SK-N-SH (cell line): ENCODE measurements at regions not wholly inside any gene's neighbourhood (a gene's known extent, or its start where the extent isn't known, plus 50 kb on each side); places are given as distances from the start of the nearest gene placed in this dataset.

Experiments used
- CTCF ChIA-PET: fragments of 300-600, 350-600 bp; formaldehyde crosslinking; extraction: SDS; loops from one replicate; lab custom pipeline; 2021; lab: Yijun Ruan, JAX
- POLR2A ChIA-PET: fragments of 350-600 bp; sonication (Branson Sonifier 250); formaldehyde crosslinking; extraction: SDS; loops from one replicate; lab custom pipeline; 2020; ENCODE audit warnings: antibody characterized with exemption, inconsistent platforms; lab: Yijun Ruan, JAX
- DNase-seq: peaks from one replicate; pipeline ENCODE4 v3.0.0; 2012
- H2AFZ ChIP-seq: fragments of 200-600 bp; sonication (generic); 2 replicates; pipeline ENCODE4 v1.8.1; 2016; ENCODE audit warnings: antibody characterized with exemption, mild to moderate bottlenecking, low read depth
- H3F3A ChIP-seq: fragments of 200-600 bp; sonication (generic); replicated peaks from 2 replicates; pipeline ENCODE3; 2016; ENCODE audit warnings: antibody characterized with exemption, mild to moderate bottlenecking; ENCODE audit not compliant: insufficient read depth
- H3K27ac ChIP-seq, 2 experiments: fragments of 200-500 bp in 1 of 2; fragments of 200-600 bp in 1 of 2; sonication (Bioruptor generic) in 1 of 2; sonication (generic), shearing (Covaris generic) in 1 of 2; 2 replicates each; pipeline versions ENCODE4 v1.5.1 to v1.6.1; 2014 to 2016; ENCODE audit warnings: low read depth in 2 of 2, inconsistent platforms in 1 of 2, low read length in 1 of 2, mild to moderate bottlenecking in 1 of 2, mixed read lengths in 1 of 2
- H3K27me3 ChIP-seq: fragments of 200-600 bp; sonication (generic), shearing (Covaris generic); 2 replicates; pipeline ENCODE4 v1.6.1; 2016; ENCODE audit warnings: mixed run types; ENCODE audit not compliant: insufficient read depth
- H3K36me3 ChIP-seq, 2 experiments: fragments of 200-500 bp in 1 of 2; fragments of 200-600 bp in 1 of 2; sonication (Bioruptor generic) in 1 of 2; sonication (generic) in 1 of 2; replicated peaks in 1 of 2; 2 replicates each; pipeline versions ENCODE3 to v1.5.1; 2014 to 2016; ENCODE audit warnings: low read length in 1 of 2, mild to moderate bottlenecking in 1 of 2; ENCODE audit not compliant: insufficient read depth in 2 of 2, control insufficient read depth in 1 of 2
- H3K4me1 ChIP-seq, 2 experiments: fragments of 200-500 bp in 1 of 2; fragments of 200-600 bp in 1 of 2; sonication (Bioruptor generic) in 1 of 2; sonication (generic), shearing (Covaris generic) in 1 of 2; 2 replicates each; pipeline versions ENCODE4 v1.5.1 to v1.6.1; 2014 to 2016; ENCODE audit warnings: low read depth in 1 of 2, low read length in 1 of 2, mixed run types in 1 of 2; ENCODE audit not compliant: insufficient read depth in 2 of 2, control insufficient read depth in 1 of 2
- H3K4me2 ChIP-seq: fragments of 200-600 bp; sonication (generic), shearing (Covaris generic); 2 replicates; pipeline ENCODE4 v1.6.1; 2017; ENCODE audit warnings: mixed run types
- H3K4me3 ChIP-seq, 2 experiments: fragments of 200-500 bp in 1 of 2; fragments of 200-600 bp in 1 of 2; sonication (Bioruptor generic) in 1 of 2; sonication (generic), shearing (Covaris generic) in 1 of 2; 2 replicates each; pipeline versions ENCODE4 v1.5.1 to v1.8.1; 2014 to 2016; ENCODE audit warnings: low read depth in 2 of 2, inconsistent platforms in 1 of 2, low read length in 1 of 2, mild to moderate bottlenecking in 1 of 2, mixed read lengths in 1 of 2, moderate library complexity in 1 of 2
- H3K79me2 ChIP-seq: fragments of 200-600 bp; sonication (generic); 2 replicates; pipeline ENCODE4 v1.8.1; 2017; ENCODE audit warnings: mild to moderate bottlenecking; ENCODE audit not compliant: insufficient read depth
- H3K9ac ChIP-seq: fragments of 200-600 bp; sonication (generic); 2 replicates; pipeline ENCODE4 v1.6.1; 2017; ENCODE audit warnings: mixed run types
- H3K9me2 ChIP-seq: fragments of 200-600 bp; sonication (generic); 2 replicates; pipeline ENCODE4 v1.6.1; 2017; ENCODE audit warnings: mixed run types
- H3K9me3 ChIP-seq: fragments of 200-600 bp; sonication (generic); 2 replicates; pipeline ENCODE4 v1.6.1; 2017; ENCODE audit warnings: mixed run types, mild to moderate bottlenecking, moderate library complexity
- H4K20me1 ChIP-seq: fragments of 200-600 bp; sonication (generic); 2 replicates; pipeline ENCODE4 v1.6.1; 2017; ENCODE audit warnings: mild to moderate bottlenecking, mixed run types; ENCODE audit not compliant: insufficient read depth
- CTCF ChIP-seq: fragments of 200-600 bp; sonication (generic); IDR thresholded peaks from 2 replicates; pipeline ENCODE4 v1.6.1; 2017; ENCODE audit warnings: antibody characterized with exemption, mild to moderate bottlenecking, moderate library complexity
- ELF1 ChIP-seq: IDR thresholded peaks from 2 replicates; pipeline ENCODE4 v1.4.0; 2012
- FOSL2 ChIP-seq: IDR thresholded peaks from 2 replicates; pipeline ENCODE4 v1.4.0; 2012; ENCODE audit warnings: low read depth, mild to moderate bottlenecking, moderate library complexity, borderline replicate concordance
- FOXJ3 ChIP-seq: sonication (generic); formaldehyde crosslinking; IDR thresholded peaks from 2 replicates; pipeline ENCODE4 v1.5.1; 2020; ENCODE audit warnings: mild to moderate bottlenecking, missing genetic modification reagents
- FOXM1 ChIP-seq: IDR thresholded peaks from 2 replicates; pipeline ENCODE4 v1.4.0; 2012; ENCODE audit warnings: low read depth, mild to moderate bottlenecking
- GATA2 ChIP-seq: sonication (generic); formaldehyde crosslinking; IDR thresholded peaks from 2 replicates; pipeline ENCODE4 v1.5.0; 2020; ENCODE audit warnings: mild to moderate bottlenecking, missing genetic modification reagents
- JUND ChIP-seq: IDR thresholded peaks from 2 replicates; pipeline ENCODE4 v1.4.0; 2012
- MEF2A ChIP-seq: IDR thresholded peaks from 2 replicates; pipeline ENCODE4 v1.4.0; 2012; ENCODE audit warnings: low read depth, borderline replicate concordance
- NFIC ChIP-seq: IDR thresholded peaks from 2 replicates; pipeline ENCODE4 v1.4.0; 2012; ENCODE audit warnings: borderline replicate concordance
- PBX3 ChIP-seq: IDR thresholded peaks from 2 replicates; pipeline ENCODE4; 2012
- POLR2AphosphoS5 ChIP-seq: IDR thresholded peaks from 2 replicates; pipeline ENCODE4 v1.6.1; 2012; ENCODE audit warnings: low read depth, low read length
- RAD21 ChIP-seq: IDR thresholded peaks from 2 replicates; pipeline ENCODE4 v1.6.1; 2012; ENCODE audit warnings: mild to moderate bottlenecking, low read length
- RFX5 ChIP-seq: IDR thresholded peaks from 2 replicates; pipeline ENCODE4 v1.6.1; 2012; ENCODE audit warnings: mild to moderate bottlenecking, improper control_type of control experiment, low read length
- RXRA ChIP-seq: IDR thresholded peaks from 2 replicates; pipeline ENCODE4 v1.4.0; 2012; ENCODE audit warnings: low read depth, mild to moderate bottlenecking, borderline replicate concordance
- SIN3A ChIP-seq: IDR thresholded peaks from 2 replicates; pipeline ENCODE4 v1.6.1; 2012; ENCODE audit warnings: low read depth, mild to moderate bottlenecking, low read length, moderate library complexity, borderline replicate concordance
- TCF12 ChIP-seq: IDR thresholded peaks from 2 replicates; pipeline ENCODE4 v1.4.0; 2012
- TEAD4 ChIP-seq: IDR thresholded peaks from 2 replicates; pipeline ENCODE4 v1.4.0; 2012; ENCODE audit warnings: mild to moderate bottlenecking, borderline replicate concordance; ENCODE audit not compliant: insufficient read depth
- YY1 ChIP-seq: IDR thresholded peaks from 2 replicates; pipeline ENCODE4 v1.4.0; 2012; ENCODE audit warnings: low read depth, mild to moderate bottlenecking
- ZBTB33 ChIP-seq: IDR thresholded peaks from 2 replicates; pipeline ENCODE4 v1.4.0; 2012; ENCODE audit warnings: low read depth, borderline replicate concordance
- WGBS: methylation state at CpG from one replicate; pipeline ENCODE4 v1.1.6; 2017; ENCODE audit warnings: low lambda C conversion rate; 5-methylcytosine and 5-hydroxymethylcytosine counted together

GRCh38 chr4:174170091-174170490, 113.4 kb downstream of the FBXO8 start:
- POLR2A ChIA-PET: interaction anchor here (1.2 to 1.5 kb wide), 2 partner anchors 23 to 83 kb away, joined by 3 to 8 read pairs; no protein-coding TSS in a partner anchor
- no peak overlapping the region for H3K9ac ChIP-seq
- no peak overlapping the region for H2AFZ ChIP-seq
- no peaks in the 10 kb centered on the region for H3K79me2 ChIP-seq
- no peaks in the 10 kb centered on the region for H3K27me3 ChIP-seq
- CTCF ChIA-PET: interaction anchor here (1.0 to 1.5 kb wide), 4 partner anchors 9 to 52 kb away, joined by 3 to 7 read pairs (median 4); no protein-coding TSS in a partner anchor
- no peak overlapping the region for H3K4me2 ChIP-seq
- no peaks in the 10 kb centered on the region for H3K9me2 ChIP-seq
- no peaks in the 10 kb centered on the region for H3F3A ChIP-seq
- no peaks in the 10 kb centered on the region for H3K36me3 ChIP-seq
- no peak overlapping the region for H3K4me3 ChIP-seq
- no peak for DNase-seq
- H3K4me1 ChIP-seq: peaks cover 0 to 6% of the 10 kb centered on the region in 2 experiments; a peak in 2 of 4 replicates
- no peaks in the 10 kb centered on the region for H3K9me3 ChIP-seq
- WGBS: 96% methylated on average over 7 of the region's 7 CpGs
- H3K27ac ChIP-seq: no peak overlapping the region; a peak in 1 of 4 replicates
- H4K20me1 ChIP-seq: no peaks in the 10 kb centered on the region
- TF ChIP-seq POLR2AphosphoS5 (no peak), ZBTB33 (no peak), YY1 (no peak), ELF1 (no peak), RFX5 (no peak)

- Histone ChIP-seq H3K79me2 (no peaks in the 10 kb centered on the region), H3K9me2 (no peaks in the 10 kb centered on the region), H4K20me1 (no peaks in the 10 kb centered on the region), H3K9me3 (no peaks in the 10 kb centered on the region), H3F3A (peaks cover 15% of the 10 kb centered on the region), H3K4me3 (no peak overlapping the region), H3K27me3 (no peaks in the 10 kb centered on the region), H2AFZ (no peak overlapping the region), H3K4me1 (peaks cover 40 to 50% of the 10 kb centered on the region in 2 experiments; a peak in 3 of 4 replicates), H3K36me3 (no peaks in the 10 kb centered on the region), H3K4me2 (peak overlapping the region; percentile 67), H3K9ac (no peak overlapping the region; the same call in 1 of the 2 replicates), H3K27ac (peak overlapping the region; percentile 42 to 100)
- 16% methylated on average over 7 of the region's 7 CpGs for WGBS
- CTCF ChIA-PET: interaction anchor here (0.6 to 1.7 kb wide), 9 partner anchors 12 to 651 kb away, joined by 3 to 5 read pairs (median 3); no protein-coding TSS in a partner anchor
- DNase-seq: no peak
- POLR2A ChIA-PET: interaction anchor here (0.6 to 1.8 kb wide), 3 partner anchors 36 to 627 kb away, joined by 3 to 6 read pairs (median 3); partner anchors contain the start of gene HAND2
- TF ChIP-seq TCF12: peak; percentile 95
- peak; percentile 66; the same call in 1 of the 2 replicates for TF ChIP-seq ZBTB33
- peak; percentile 81; the same call in 1 of the 2 replicates for TF ChIP-seq SIN3A
- TF ChIP-seq FOXM1: peak; percentile 96
- TF ChIP-seq POLR2AphosphoS5: peak; percentile 77; the same call in 1 of the 2 replicates
- no peak for TF ChIP-seq CTCF
- TF ChIP-seq RAD21: peak; percentile 9; the same call in 1 of the 2 replicates
- TF ChIP-seq RXRA: peak; percentile 78; the same call in 1 of the 2 replicates
- no peak; the same call in 1 of the 2 replicates for TF ChIP-seq GATA2 (CRISPR knock-in tag)
- peak; percentile 90 for TF ChIP-seq NFIC
- TF ChIP-seq MEF2A: peak; percentile 97
- TF ChIP-seq PBX3: peak; percentile 96
- peak; percentile 52; the same call in 1 of the 2 replicates for TF ChIP-seq FOSL2
- TF ChIP-seq JUND: peak; percentile 90
- TF ChIP-seq FOXJ3 (CRISPR knock-in tag): no peak
- TF ChIP-seq TEAD4: peak; percentile 93
These were observed 126.3 kb downstream of the FBXO8 start for GRCh38 chr4:174157106-174157607.
